Activated CD8-positive, alpha-beta memory T cell treated with anti-CD3 and anti-CD28 coated beads, Interleukin-2, amount 10 ng/mL, durations not matched to agents 7 days and 5 days (primary cell): ENCODE measurements at regions not wholly inside any gene's neighbourhood (a gene's known extent, or its start where the extent isn't known, plus 50 kb on each side); places are given as distances from the start of the nearest gene placed in this dataset.

Experiments
- ATAC-seq: fragments of 150-1000 bp; cut with Tn5 transposase; one replicate; pipeline ENCODE4 v1.10.0; 2021; ENCODE audit warnings: moderate library complexity
- CTCF ChIA-PET: fragments of 350-600 bp; sonication (Branson Sonifier 250); formaldehyde crosslinking; loops from one replicate; lab custom pipeline; 2021; ENCODE audit warnings: antibody characterized with exemption; lab: Charles Lee
- DNase-seq: peaks from one replicate; pipeline ENCODE4 v3.0.0-alpha.2; 2020
- H3K27ac Mint-ChIP-seq: one replicate; pipeline ENCODE4 v1.8.0; 2021; ENCODE audit warnings: mild to moderate bottlenecking, mixed read lengths
- H3K27me3 Mint-ChIP-seq: one replicate; pipeline ENCODE4 v1.8.0; 2021; ENCODE audit warnings: mixed read lengths
- H3K36me3 Mint-ChIP-seq: one replicate; pipeline ENCODE4 v1.8.0; 2021; ENCODE audit warnings: mild to moderate bottlenecking, mixed read lengths
- H3K4me1 Mint-ChIP-seq: one replicate; pipeline ENCODE4 v1.8.0; 2021; ENCODE audit warnings: mixed read lengths
- H3K4me3 Mint-ChIP-seq: one replicate; pipeline ENCODE4 v1.8.0; 2021; ENCODE audit warnings: mild to moderate bottlenecking, moderate library complexity, mixed read lengths
- H3K9me3 Mint-ChIP-seq: one replicate; pipeline ENCODE4 v1.8.0; 2022; ENCODE audit warnings: low read depth, mixed read lengths

DNA sequence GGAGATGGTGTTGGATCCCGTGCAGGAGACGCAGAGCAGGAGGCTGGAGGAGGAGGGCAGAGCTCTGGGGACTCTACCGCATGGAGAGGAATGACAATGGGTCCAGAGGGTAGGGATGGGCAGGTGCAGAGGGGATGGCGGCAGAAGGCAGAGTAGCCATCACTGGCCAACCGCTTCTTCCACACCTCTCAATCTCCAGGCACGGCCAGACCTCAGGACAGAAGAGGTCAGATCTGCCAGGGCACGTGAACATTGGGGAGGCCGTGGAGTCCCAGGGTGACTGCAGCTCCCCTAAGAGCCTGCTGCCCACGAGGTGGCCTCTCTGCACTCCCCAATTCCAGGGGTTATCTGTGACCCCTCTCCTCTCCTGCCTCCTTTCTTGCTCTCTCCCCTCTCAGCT is 162.7 kb upstream of the HDAC4 start:
- Mint-ChIP-seq H3K9me3 (no peaks in the 10 kb centered on the region), H3K4me3 (no peak overlapping the region), H3K27ac (no peak overlapping the region), H3K4me1 (no peaks in the 10 kb centered on the region), H3K27me3 (peaks cover 14% of the 10 kb centered on the region), H3K36me3 (no peaks in the 10 kb centered on the region)
- DNase-seq (no peak), ATAC-seq (no peak)
- CTCF ChIA-PET, result no interaction called here

DNA sequence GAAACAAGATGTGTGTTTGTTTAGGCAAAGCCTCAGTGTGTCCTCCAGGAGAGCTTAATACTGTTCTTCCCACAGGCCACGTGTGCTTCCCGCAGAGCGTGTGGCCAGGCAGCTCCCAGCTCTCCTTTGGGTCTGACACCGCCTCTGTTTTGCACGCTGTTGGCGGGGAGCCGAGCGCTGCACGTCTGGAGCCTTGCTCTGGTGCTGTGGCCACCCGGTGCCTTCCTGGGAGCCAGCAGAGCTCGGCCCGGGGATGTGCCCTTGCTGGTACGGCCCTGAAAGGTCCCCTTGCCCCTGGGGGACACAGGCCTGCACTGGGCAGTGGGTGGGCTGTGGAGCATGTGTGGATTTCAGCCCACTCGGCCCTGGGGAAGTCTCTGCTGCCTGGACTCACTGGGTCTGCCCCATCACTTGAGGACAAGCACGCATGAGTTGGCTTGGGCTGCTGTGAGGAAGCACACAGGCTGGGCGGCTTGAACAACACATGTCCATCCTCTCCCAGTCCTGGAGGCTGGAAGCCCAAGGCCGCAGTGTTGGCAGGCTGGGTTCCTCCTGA is 160.7 kb upstream of the HDAC4 start:
- H3K9me3 Mint-ChIP-seq, result no peaks in the 10 kb centered on the region
- no peaks in the 10 kb centered on the region for H3K36me3 Mint-ChIP-seq
- H3K4me3 Mint-ChIP-seq, result no peak overlapping the region
- H3K27me3 Mint-ChIP-seq, result peaks cover 17% of the 10 kb centered on the region
- CTCF ChIA-PET, result no interaction called here
- no peaks in the 10 kb centered on the region for H3K4me1 Mint-ChIP-seq
- H3K27ac Mint-ChIP-seq, result no peak overlapping the region
- DNase-seq (no peak), ATAC-seq (no peak)

DNA sequence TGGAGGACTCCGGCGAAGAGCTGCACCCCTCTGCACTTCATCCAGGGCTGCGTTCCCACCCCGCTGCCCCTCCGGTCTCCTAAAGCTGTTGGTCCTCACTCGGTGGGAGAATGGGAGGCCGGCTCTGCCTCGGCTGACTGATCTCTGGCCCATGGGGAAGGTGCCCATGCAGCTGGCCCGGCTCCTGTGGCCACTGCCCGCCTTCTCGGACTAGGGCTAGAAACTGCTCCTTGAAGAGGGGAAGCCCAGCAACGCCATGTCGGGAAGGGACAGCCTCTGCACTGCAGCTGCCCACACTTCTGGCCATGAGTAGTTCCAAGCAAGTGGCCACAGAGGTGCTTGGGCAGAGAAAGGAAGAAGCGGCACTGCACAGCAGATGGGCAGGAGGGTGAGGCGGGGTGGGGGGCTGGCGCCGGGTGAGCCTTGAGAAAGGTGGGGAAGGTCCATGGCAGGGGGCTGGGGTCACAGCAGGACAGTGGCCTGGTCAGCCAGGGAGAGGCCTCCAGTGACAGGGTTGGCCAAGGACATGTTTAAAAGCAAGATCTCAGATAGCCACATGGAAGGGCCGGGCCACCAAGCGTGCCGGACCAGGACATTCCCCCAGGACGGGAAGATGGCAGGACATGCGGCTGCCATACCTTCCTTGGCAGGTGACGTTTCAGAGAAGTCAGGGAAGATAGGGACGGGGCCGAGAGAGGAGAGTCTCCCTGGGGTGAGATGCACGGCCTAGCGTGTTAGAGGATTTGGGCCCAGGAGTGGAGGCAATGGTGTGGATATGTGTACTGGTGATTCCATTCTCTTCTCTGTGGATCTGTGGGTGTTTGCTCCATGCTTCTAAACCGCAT is 158.8 kb upstream of the HDAC4 start:
- Mint-ChIP-seq H3K36me3 (no peaks in the 10 kb centered on the region), H3K27ac (no peak overlapping the region), H3K4me1 (peaks cover 6% of the 10 kb centered on the region), H3K27me3 (peaks cover 30% of the 10 kb centered on the region), H3K9me3 (no peaks in the 10 kb centered on the region), H3K4me3 (no peak overlapping the region)
- CTCF ChIA-PET, result no interaction called here
- no peak for DNase-seq
- no peak for ATAC-seq

DNA sequence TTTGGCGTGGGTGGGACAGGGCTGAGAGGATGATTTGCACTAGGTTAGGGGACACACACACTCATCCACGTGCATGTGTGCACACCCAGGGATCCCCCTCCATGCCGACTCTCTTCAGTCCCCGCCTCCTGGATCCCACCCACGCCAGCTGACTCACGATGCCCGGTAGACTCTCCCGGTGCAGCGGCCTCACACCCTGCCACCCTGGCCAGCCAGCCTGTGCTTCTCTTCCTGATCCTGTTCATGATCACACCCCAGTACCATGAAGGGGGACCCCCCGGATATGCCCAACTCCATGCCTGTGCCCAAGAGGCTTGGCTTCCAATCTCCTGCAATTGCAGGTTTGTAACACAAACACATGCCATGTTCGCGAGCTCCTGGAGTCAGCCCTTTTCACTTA is 157.8 kb upstream of the HDAC4 start:
- no peak for ATAC-seq
- Mint-ChIP-seq H3K4me3 (no peak overlapping the region), H3K27me3 (peaks cover 31% of the 10 kb centered on the region), H3K9me3 (no peaks in the 10 kb centered on the region), H3K27ac (no peak overlapping the region), H3K36me3 (no peaks in the 10 kb centered on the region), H3K4me1 (peaks cover 7% of the 10 kb centered on the region)
- DNase-seq, result no peak
- CTCF ChIA-PET, result no interaction called here

DNA sequence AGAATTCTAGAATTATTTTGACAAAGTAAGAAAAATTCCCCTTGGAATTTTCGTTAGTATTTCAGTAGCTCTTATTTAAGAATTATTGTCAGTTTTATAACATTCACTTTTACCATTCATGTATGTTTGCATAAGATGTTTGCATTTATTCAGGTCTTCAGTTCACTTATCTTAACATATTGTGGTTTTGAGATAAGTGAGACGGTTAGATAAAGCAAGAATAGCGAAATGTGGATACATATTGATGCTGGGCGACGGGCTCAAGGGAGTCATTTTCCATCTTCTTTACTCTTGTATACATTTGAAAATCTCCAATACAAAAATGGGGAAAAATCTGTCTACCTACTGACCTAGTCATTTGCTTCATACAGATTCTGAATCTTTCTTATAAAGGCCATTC is 156.7 kb upstream of the HDAC4 start:
- no peaks in the 10 kb centered on the region for H3K36me3 Mint-ChIP-seq
- peaks cover 15% of the 10 kb centered on the region for H3K4me1 Mint-ChIP-seq
- no peaks in the 10 kb centered on the region for H3K9me3 Mint-ChIP-seq
- DNase-seq (no peak), ATAC-seq (no peak)
- H3K27ac Mint-ChIP-seq, result no peak overlapping the region
- CTCF ChIA-PET, result interaction anchor here (1.4 kb wide), 1 partner anchor 9 kb away, joined by 4 read pairs; no protein-coding TSS in a partner anchor
- H3K27me3 Mint-ChIP-seq, result peaks cover 31% of the 10 kb centered on the region
- no peak overlapping the region for H3K4me3 Mint-ChIP-seq

DNA sequence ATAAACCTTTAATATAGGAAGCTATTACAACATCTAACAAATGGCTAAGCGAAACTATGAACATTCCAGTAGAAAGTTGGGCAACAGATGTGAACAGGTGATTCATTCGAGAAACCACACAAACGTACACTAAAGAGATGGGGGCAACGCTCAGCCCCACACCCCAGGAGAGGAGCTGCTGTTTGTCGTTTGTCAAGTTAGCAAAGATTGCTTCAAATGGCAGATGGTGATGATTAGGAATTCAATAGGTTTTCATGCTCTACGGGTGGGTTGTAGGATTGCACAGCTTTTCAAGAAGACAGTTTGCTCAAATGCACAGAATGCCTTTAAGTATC is 154.7 kb upstream of the HDAC4 start:
- Mint-ChIP-seq H3K4me1 (peaks cover 15% of the 10 kb centered on the region), H3K27me3 (peaks cover 33% of the 10 kb centered on the region), H3K9me3 (no peaks in the 10 kb centered on the region), H3K36me3 (no peaks in the 10 kb centered on the region), H3K4me3 (no peak overlapping the region), H3K27ac (no peak overlapping the region)
- DNase-seq (no peak), ATAC-seq (no peak)
- CTCF ChIA-PET, result no interaction called here

DNA sequence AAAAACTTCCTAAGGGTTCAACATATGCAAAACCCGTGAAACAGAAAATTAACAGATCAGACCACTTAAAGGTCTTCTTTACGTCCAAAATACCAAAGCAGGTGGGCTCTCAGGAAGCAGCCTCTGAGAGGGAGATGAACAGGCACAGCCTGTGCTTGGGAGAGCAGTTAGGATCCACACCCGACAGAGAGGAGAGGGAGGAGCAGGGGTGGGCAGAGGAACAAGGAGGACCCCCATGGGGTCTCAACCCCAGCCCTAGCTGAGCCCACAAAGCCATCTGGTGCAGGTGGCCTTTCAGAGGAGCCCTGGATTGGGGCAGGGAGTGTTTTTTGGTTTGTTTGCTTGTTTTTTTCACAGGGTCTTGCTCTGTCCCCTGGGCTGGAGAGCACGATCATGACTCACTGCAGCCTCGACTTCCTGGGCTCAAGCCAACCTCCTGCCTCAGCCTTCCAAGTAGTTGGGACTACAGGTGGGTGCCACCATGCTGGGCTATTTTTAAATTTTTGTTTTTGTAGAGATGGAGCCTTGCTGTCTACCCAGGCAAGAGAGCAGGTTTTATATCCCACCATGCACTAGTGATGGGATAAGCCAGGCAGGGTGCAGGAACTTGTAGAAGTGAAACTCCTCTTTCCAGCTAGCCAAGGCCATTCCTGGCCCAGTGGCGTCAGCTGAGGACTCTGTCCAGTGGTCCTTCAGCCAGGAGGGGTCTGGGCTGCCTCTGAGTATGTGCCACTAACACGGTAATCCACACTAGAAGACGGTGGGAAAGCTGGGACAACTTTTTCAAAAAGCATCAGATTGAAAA is 154.1 kb upstream of the HDAC4 start:
- no peak overlapping the region for H3K4me3 Mint-ChIP-seq
- no peaks in the 10 kb centered on the region for H3K9me3 Mint-ChIP-seq
- CTCF ChIA-PET, result no interaction called here
- H3K27me3 Mint-ChIP-seq, result peaks cover 34% of the 10 kb centered on the region
- H3K36me3 Mint-ChIP-seq, result no peaks in the 10 kb centered on the region
- DNase-seq (no peak), ATAC-seq (no peak)
- H3K4me1 Mint-ChIP-seq, result peaks cover 15% of the 10 kb centered on the region
- no peak overlapping the region for H3K27ac Mint-ChIP-seq

DNA sequence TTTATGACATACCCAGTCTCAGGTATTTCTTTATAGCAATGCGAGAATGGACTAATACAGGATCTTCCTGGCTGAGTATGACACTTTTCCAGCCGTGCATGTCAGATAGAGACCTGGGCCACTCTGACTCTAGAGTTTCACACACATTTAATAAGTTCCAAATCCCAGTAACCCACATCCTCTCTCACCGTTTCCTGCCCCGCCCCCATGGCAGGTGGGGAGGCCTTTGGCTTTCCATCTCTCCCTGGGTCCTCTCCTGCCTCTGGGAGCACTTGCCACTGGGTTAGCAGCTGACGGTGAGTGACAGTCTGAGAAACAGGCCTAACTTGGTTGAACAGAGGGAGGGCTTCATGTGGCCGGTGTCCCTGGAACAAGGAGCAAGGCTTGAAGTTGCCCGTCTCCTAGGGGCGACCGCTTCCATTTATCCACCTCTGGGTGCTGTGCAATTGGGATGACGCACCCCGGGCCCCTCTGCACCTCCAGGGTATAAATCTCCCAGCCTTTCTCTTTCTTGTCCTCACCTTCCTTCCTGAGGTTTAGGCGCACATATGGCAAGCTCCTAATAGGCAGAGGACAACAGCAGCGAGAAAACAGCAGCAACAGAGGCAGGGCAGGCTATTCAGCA is 152.7 kb upstream of the HDAC4 start:
- Mint-ChIP-seq H3K9me3 (no peaks in the 10 kb centered on the region), H3K4me3 (no peak overlapping the region), H3K4me1 (peaks cover 28% of the 10 kb centered on the region), H3K27me3 (peaks cover 36% of the 10 kb centered on the region), H3K27ac (no peak overlapping the region), H3K36me3 (no peaks in the 10 kb centered on the region)
- DNase-seq, result no peak
- no peak for ATAC-seq
- CTCF ChIA-PET, result no interaction called here

DNA sequence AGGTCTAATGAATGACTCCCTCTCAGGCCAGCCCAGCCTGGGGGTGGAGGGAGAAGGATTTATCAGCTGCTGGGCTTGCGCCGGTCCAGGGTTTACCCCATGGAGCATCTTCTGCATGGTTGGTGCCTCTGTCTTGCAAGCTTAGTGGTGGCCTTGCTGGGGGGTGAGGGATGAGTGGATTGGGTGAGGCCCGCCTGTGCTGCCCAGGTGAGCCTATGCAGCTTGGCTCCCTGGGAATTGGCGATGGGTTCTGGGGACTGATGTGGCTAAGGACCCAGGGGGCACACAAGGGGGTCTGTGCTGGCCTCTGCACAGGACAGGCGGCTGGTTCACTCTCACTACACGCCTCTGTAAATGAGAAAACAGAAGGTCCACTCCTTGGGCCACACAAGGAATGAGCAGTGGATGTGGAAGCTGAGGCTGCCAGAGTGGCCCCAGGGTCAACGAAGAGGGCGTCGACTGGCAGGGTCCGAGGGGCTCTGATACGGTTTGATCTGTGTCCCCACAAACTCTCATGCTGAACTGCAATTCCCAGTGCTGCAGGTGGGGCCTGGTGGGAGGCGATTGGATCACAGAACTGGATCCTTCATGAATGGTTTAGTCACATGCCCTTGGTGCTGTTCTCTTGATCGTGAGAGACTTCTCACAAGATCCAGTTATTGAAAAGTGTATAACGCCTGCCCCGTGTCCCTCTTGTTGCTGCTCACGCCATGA is 151.6 kb upstream of the HDAC4 start:
- H3K36me3 Mint-ChIP-seq, result no peaks in the 10 kb centered on the region
- H3K27ac Mint-ChIP-seq, result no peak overlapping the region
- H3K27me3 Mint-ChIP-seq, result peaks cover 31% of the 10 kb centered on the region
- H3K9me3 Mint-ChIP-seq, result no peaks in the 10 kb centered on the region
- CTCF ChIA-PET, result no interaction called here
- no peak for ATAC-seq
- peaks cover 37% of the 10 kb centered on the region for H3K4me1 Mint-ChIP-seq
- DNase-seq, result no peak
- no peak overlapping the region for H3K4me3 Mint-ChIP-seq

DNA sequence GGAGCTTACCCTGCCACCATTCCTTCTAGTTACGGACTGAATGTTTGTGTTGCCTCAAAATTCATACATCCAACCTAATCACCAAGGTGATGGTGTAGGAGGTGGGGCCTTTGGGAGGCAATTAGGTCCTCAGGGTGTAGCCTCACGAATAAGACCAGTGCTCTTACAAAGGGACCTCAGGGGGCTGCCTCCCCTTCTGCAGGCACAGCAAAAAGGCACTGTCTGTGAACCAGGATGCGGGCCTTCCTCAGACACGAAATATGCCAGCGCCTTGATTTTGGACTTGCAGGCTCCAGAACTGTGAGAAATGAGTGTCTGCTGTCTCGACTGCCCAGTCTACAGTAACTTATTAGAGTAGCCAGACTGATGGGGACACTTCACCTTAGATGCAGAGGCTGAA is 150.4 kb upstream of the HDAC4 start:
- Mint-ChIP-seq H3K27me3 (peaks cover 26% of the 10 kb centered on the region), H3K4me3 (no peak overlapping the region), H3K27ac (no peak overlapping the region), H3K9me3 (no peaks in the 10 kb centered on the region), H3K36me3 (no peaks in the 10 kb centered on the region), H3K4me1 (peaks cover 37% of the 10 kb centered on the region)
- CTCF ChIA-PET, result no interaction called here
- DNase-seq (no peak), ATAC-seq (no peak)

DNA sequence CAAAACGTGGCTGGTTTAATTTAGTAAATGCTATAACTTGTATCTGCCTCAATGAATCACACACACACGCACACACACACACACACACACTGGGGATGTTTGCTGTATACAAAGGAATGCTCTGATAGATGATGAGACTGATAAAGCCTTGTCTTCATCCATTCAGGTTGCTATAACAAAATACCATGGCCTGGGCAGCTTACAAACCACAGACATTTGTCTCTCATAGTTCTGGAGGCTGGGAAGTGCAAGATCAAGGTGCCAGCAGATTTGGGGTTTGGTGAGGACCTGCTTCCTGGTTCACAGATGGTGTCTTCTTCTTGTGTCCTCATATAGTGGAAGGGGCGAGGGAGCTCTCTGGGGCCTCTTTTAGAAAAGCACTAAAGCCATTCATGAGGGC is 149.5 kb upstream of the HDAC4 start:
- CTCF ChIA-PET, result no interaction called here
- Mint-ChIP-seq H3K27me3 (peaks cover 20% of the 10 kb centered on the region), H3K36me3 (no peaks in the 10 kb centered on the region), H3K27ac (no peak overlapping the region), H3K4me3 (no peak overlapping the region), H3K4me1 (peaks cover 38% of the 10 kb centered on the region), H3K9me3 (no peaks in the 10 kb centered on the region)
- DNase-seq (no peak), ATAC-seq (no peak)

DNA sequence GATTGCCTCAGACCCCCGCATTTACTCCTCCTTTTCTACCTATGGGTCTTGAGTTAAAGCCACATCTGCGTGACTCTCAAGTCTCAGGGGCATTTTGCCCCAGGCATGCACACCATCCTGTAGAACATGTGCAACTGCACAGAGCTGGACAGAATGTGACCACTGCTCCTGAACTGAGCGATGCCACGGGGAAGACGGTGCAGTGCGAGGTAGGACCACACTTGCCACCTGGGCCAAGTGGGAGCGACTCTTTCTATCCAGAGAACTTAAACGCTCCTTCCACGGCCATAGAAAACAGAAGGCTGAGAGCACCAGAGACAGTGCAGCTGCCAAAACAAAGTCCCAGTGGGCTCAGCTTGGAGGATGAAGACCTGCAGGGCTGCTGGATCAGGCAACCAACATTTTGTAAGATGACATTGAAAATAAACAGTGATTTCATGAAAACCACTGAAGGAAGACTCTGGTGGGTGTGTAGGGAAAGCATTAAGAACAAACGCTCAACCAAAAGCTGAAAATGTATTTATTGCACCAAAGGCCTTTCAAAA is 149.0 kb upstream of the HDAC4 start:
- CTCF ChIA-PET, result no interaction called here
- Mint-ChIP-seq H3K9me3 (no peaks in the 10 kb centered on the region), H3K36me3 (no peaks in the 10 kb centered on the region), H3K27me3 (peaks cover 18% of the 10 kb centered on the region), H3K4me1 (peaks cover 43% of the 10 kb centered on the region), H3K27ac (no peak overlapping the region), H3K4me3 (no peak overlapping the region)
- ATAC-seq (no peak), DNase-seq (no peak)
